ENCODE measurements at regions not wholly inside any gene's neighbourhood (a gene's known extent, or its start where the extent isn't known, plus 50 kb on each side); places are given as distances from the start of the nearest gene placed in this dataset.

DNA sequence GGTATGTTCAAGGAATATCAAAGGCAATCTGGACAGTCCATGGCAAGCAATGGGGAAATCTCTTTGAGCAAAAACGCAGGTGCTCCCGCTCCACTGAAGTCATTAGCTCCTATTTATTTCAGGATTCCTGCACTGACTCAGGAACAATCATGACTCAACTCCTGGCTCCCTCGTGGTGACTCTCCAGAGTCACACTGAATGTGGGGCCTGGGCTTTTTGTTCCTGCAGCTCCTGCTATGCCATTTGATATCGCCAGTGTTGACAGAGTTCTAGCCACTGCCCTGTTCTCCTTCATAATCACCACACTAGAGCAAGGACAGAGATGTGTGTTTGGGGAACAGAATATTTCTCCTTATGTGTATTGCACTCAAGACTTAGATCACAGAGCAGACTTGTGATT, 187.2 kb upstream of the ZNF462 start:
- H3K9me3 ChIP-seq (ENCODE audit: severe bottlenecking), result no peaks in the 10 kb centered on the region
- H3K4me3 ChIP-seq (ENCODE audit: severe bottlenecking), result no peak overlapping the region
- DNase-seq (ENCODE audit: low spot score) (no peak), ATAC-seq (ENCODE audit: low read depth) (no peak)
- no peaks in the 10 kb centered on the region for H3K36me3 ChIP-seq (ENCODE audit: low read depth)
- no peaks in the 10 kb centered on the region for H3K27me3 ChIP-seq (ENCODE audit: insufficient read depth, poor library complexity, severe bottlenecking)
- TF ChIP-seq CTCF (IDR thresholded peaks at IDR 0.05; ENCODE audit: poor library complexity, severe bottlenecking), result no peak
- no peak overlapping the region for H3K27ac ChIP-seq (ENCODE audit: poor library complexity, severe bottlenecking)
- H3K4me1 ChIP-seq (ENCODE audit: insufficient read depth, poor library complexity, severe bottlenecking), result no peaks in the 10 kb centered on the region

GRCh38 chr9:106677374-106677773, 185.6 kb upstream of the ZNF462 start:
- no peaks in the 10 kb centered on the region for H3K9me3 ChIP-seq (ENCODE audit: severe bottlenecking)
- ATAC-seq (ENCODE audit: low read depth) (no peak), DNase-seq (ENCODE audit: low spot score) (no peak)
- no peak for TF ChIP-seq CTCF (IDR thresholded peaks at IDR 0.05; ENCODE audit: poor library complexity, severe bottlenecking)
- no peaks in the 10 kb centered on the region for H3K4me1 ChIP-seq (ENCODE audit: insufficient read depth, poor library complexity, severe bottlenecking)
- H3K36me3 ChIP-seq (ENCODE audit: low read depth), result no peaks in the 10 kb centered on the region
- no peak overlapping the region for H3K4me3 ChIP-seq (ENCODE audit: severe bottlenecking)
- H3K27me3 ChIP-seq (ENCODE audit: insufficient read depth, poor library complexity, severe bottlenecking), result no peaks in the 10 kb centered on the region
- H3K27ac ChIP-seq (ENCODE audit: poor library complexity, severe bottlenecking), result no peak overlapping the region

DNA sequence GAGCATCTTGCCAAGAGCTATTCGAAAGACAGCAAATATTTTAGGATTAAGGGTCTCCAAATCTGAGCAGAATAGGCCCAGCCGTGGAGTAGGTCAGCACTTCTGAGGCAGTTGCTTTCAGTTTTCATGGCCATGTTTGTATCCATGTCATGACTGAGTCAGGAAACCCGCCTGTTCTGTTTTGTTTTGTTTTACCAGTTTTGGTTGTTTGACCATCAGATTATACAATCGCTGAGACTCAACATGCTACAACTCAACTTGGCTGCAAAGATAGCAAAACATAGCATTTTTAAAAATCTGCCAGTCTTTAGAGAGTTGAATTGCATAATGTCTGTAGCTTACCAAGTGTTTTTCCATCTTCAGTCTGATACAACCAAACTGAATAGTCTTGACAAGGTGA, 185.1 kb upstream of the ZNF462 start:
- TF ChIP-seq CTCF (IDR thresholded peaks at IDR 0.05; ENCODE audit: poor library complexity, severe bottlenecking), result no peak
- no peak overlapping the region for H3K4me3 ChIP-seq (ENCODE audit: severe bottlenecking)
- DNase-seq (ENCODE audit: low spot score) (no peak), ATAC-seq (ENCODE audit: low read depth) (no peak)
- no peaks in the 10 kb centered on the region for H3K9me3 ChIP-seq (ENCODE audit: severe bottlenecking)
- H3K27ac ChIP-seq (ENCODE audit: poor library complexity, severe bottlenecking), result no peak overlapping the region
- H3K36me3 ChIP-seq (ENCODE audit: low read depth), result no peaks in the 10 kb centered on the region
- H3K27me3 ChIP-seq (ENCODE audit: insufficient read depth, poor library complexity, severe bottlenecking), result no peaks in the 10 kb centered on the region
- no peaks in the 10 kb centered on the region for H3K4me1 ChIP-seq (ENCODE audit: insufficient read depth, poor library complexity, severe bottlenecking)

DNA sequence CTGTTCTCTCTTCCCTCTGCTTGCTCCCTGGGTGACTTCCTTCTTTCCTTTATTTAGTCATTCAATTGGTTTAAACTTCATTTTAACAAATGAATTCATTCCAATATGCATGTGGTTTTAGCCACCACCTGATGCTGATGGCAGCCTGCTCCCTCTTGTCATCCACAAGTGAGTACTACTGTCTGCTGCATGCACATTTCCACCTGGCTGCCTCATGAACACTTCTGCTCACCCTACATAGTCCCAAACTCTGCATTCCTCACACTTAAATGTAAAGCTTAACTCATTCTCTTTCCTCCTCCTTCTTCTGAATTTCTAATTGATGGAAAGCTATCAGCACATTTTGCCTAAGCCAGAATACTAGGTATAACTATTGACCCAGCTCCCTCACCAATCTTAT, 184.7 kb upstream of the ZNF462 start:
- H3K36me3 ChIP-seq (ENCODE audit: low read depth), result no peaks in the 10 kb centered on the region
- no peaks in the 10 kb centered on the region for H3K27me3 ChIP-seq (ENCODE audit: insufficient read depth, poor library complexity, severe bottlenecking)
- no peak for DNase-seq (ENCODE audit: low spot score)
- H3K4me3 ChIP-seq (ENCODE audit: severe bottlenecking), result no peak overlapping the region
- H3K27ac ChIP-seq (ENCODE audit: poor library complexity, severe bottlenecking), result no peak overlapping the region
- no peak for ATAC-seq (ENCODE audit: low read depth)
- no peak for TF ChIP-seq CTCF (IDR thresholded peaks at IDR 0.05; ENCODE audit: poor library complexity, severe bottlenecking)
- no peaks in the 10 kb centered on the region for H3K9me3 ChIP-seq (ENCODE audit: severe bottlenecking)
- H3K4me1 ChIP-seq (ENCODE audit: insufficient read depth, poor library complexity, severe bottlenecking), result no peaks in the 10 kb centered on the region

- H3K4me3 ChIP-seq (ENCODE audit: severe bottlenecking), result no peak overlapping the region
- TF ChIP-seq CTCF (IDR thresholded peaks at IDR 0.05; ENCODE audit: poor library complexity, severe bottlenecking), result no peak
- no peak for ATAC-seq (ENCODE audit: low read depth)
- no peak overlapping the region for H3K27ac ChIP-seq (ENCODE audit: poor library complexity, severe bottlenecking)
- no peaks in the 10 kb centered on the region for H3K9me3 ChIP-seq (ENCODE audit: severe bottlenecking)
- no peaks in the 10 kb centered on the region for H3K27me3 ChIP-seq (ENCODE audit: insufficient read depth, poor library complexity, severe bottlenecking)
- no peak for DNase-seq (ENCODE audit: low spot score)
- no peaks in the 10 kb centered on the region for H3K36me3 ChIP-seq (ENCODE audit: low read depth)
- no peaks in the 10 kb centered on the region for H3K4me1 ChIP-seq (ENCODE audit: insufficient read depth, poor library complexity, severe bottlenecking)
Measured at GRCh38 chr9:106682420-106682819, 180.5 kb upstream of the ZNF462 start.

Data from RWPE2 (cell line).